ENCODE measurements at regions not wholly inside any gene's neighbourhood (a gene's known extent, or its start where the extent isn't known, plus 50 kb on each side); places are given as distances from the start of the nearest gene placed in this dataset.

DNA sequence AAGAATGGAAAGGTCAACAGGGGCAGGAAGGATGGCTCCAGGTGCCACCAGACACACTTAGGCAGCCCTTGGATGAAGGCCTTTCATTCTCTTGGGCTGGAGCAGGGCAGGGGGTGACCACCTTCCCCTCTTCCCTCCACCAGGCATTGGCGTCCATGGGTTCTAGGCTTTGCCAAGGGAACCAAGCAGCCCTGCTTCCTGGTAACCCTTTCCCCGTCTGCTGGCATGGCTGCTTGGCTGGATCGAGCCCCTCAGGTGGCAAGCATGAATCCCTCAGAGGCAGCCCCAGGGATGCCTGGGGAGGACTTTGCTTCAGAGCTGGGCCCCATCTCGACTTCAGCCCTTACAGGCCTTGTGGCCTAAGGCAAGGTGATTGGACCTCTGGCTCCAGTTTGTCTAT, 185.1 kb upstream of the SYT13 start:
- no peaks in the 10 kb centered on the region for H3K9me3 ChIP-seq (ENCODE audit: low read length)
- ChIA-PET CTCF (ENCODE audit: unreplicated experiment) (no interaction called here), POLR2A (no interaction called here)
- DNase-seq (ENCODE audit: low spot score), result no peak
- BruUV-seq (replicated peaks), result no TSS peak
- H2AFZ ChIP-seq (ENCODE audit: low read length), result no peak overlapping the region
- H3K9me2 ChIP-seq (ENCODE audit: insufficient read depth, low read length), result no peaks in the 10 kb centered on the region
- no peak overlapping the region for H3K27ac ChIP-seq (ENCODE audit: low read depth, low read length, poor library complexity, severe bottlenecking)
- no peak overlapping the region for H3K4me3 ChIP-seq (ENCODE audit: low read depth, low read length, poor library complexity, severe bottlenecking)
- intact Hi-C loops (cut with micrococcal nuclease; ENCODE audit: unreplicated experiment), result no loop called here
- H3K36me3 ChIP-seq (ENCODE audit: insufficient read depth, low read length), result no peaks in the 10 kb centered on the region
- no peaks in the 10 kb centered on the region for H3K79me2 ChIP-seq (ENCODE audit: insufficient read depth, low read depth, low read length)
- no peaks in the 10 kb centered on the region for H4K20me1 ChIP-seq (ENCODE audit: insufficient read depth, low read length)
- TF ChIP-seq, protein P1, sequence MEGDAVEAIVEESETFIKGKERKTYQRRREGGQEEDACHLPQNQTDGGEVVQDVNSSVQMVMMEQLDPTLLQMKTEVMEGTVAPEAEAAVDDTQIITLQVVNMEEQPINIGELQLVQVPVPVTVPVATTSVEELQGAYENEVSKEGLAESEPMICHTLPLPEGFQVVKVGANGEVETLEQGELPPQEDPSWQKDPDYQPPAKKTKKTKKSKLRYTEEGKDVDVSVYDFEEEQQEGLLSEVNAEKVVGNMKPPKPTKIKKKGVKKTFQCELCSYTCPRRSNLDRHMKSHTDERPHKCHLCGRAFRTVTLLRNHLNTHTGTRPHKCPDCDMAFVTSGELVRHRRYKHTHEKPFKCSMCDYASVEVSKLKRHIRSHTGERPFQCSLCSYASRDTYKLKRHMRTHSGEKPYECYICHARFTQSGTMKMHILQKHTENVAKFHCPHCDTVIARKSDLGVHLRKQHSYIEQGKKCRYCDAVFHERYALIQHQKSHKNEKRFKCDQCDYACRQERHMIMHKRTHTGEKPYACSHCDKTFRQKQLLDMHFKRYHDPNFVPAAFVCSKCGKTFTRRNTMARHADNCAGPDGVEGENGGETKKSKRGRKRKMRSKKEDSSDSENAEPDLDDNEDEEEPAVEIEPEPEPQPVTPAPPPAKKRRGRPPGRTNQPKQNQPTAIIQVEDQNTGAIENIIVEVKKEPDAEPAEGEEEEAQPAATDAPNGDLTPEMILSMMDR (conservative IDR thresholded peaks at IDR 0.05; ENCODE audit: low read length), result no peak
- TF ChIP-seq EZH2phosphoT487 (IDR thresholded peaks at IDR 0.05; ENCODE audit: borderline replicate concordance, low read depth, low read length), result no peak
- no peak overlapping the region for H3K4me2 ChIP-seq (ENCODE audit: low read length)
- no peaks in the 10 kb centered on the region for H3K4me1 ChIP-seq (ENCODE audit: insufficient read depth, low read length, poor library complexity, severe bottlenecking)

DNA sequence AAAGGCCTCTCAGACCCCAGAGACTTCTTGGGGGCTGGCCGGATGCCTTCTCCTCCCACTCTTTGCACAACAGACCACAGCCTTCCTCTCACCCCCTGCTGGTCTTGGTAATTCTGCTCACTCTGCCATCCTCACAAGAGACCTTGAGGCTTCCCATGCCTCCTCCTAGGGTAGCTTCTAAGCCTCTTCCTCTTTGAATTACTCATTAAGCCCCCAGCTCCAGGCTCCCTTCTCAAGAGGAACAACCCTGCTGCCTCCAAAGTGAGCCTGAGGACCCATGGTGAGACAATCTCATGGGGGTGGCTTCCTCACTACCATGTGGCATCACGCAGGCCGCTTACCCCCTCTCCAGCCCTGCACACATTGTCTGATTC, 184.6 kb upstream of the SYT13 start:
- Histone ChIP-seq H2AFZ (ENCODE audit: low read length) (no peak overlapping the region), H3K4me2 (ENCODE audit: low read length) (no peak overlapping the region), H3K9me3 (ENCODE audit: low read length) (no peaks in the 10 kb centered on the region), H3K9me2 (ENCODE audit: insufficient read depth, low read length) (no peaks in the 10 kb centered on the region), H3K79me2 (ENCODE audit: insufficient read depth, low read depth, low read length) (no peaks in the 10 kb centered on the region), H3K36me3 (ENCODE audit: insufficient read depth, low read length) (no peaks in the 10 kb centered on the region), H3K4me3 (ENCODE audit: low read depth, low read length, poor library complexity, severe bottlenecking) (no peak overlapping the region), H3K27ac (ENCODE audit: low read depth, low read length, poor library complexity, severe bottlenecking) (no peak overlapping the region), H3K4me1 (ENCODE audit: insufficient read depth, low read length, poor library complexity, severe bottlenecking) (no peaks in the 10 kb centered on the region), H4K20me1 (ENCODE audit: insufficient read depth, low read length) (no peaks in the 10 kb centered on the region)
- CTCF ChIA-PET (ENCODE audit: unreplicated experiment), result no interaction called here
- DNase-seq (ENCODE audit: low spot score), result no peak
- no TSS peak for BruUV-seq (replicated peaks)
- intact Hi-C loops (cut with micrococcal nuclease; ENCODE audit: unreplicated experiment), result no loop called here
- no peak for TF ChIP-seq EZH2phosphoT487 (IDR thresholded peaks at IDR 0.05; ENCODE audit: borderline replicate concordance, low read depth, low read length)
- TF ChIP-seq, protein P1 (conservative IDR thresholded peaks at IDR 0.05; ENCODE audit: low read length), result no peak
- POLR2A ChIA-PET, result no interaction called here

DNA sequence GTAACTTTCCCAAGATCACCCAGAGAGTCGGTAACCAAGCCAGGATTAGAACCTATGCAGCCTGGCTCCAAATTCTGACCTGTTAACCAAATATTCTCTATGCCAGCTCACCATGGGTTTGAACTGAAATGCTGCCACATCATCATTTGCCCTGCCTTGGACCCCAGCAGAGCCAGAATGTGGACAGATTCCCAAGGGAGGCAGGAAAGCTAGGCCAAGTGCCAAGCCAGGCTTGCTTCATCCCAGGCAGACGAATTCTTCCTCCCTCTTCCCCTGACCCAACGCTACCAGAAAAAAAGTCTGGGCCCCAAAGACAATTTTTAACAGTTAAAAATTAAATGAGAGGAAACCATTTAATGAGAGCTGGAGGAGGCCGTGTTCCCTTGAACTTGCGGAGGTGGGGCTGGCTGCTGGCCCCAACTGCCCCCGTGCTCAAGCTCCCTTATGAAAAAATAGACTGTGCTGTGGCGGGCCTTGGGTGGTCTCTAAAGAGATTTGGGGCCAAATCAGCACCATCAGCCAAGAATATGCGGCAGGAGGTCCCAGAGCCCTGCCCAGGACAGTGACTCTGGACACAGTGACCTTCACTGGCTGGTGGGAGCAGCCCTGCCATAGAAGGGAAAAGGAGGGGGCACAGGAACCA, 184.1 kb upstream of the SYT13 start:
- H3K4me3 ChIP-seq (ENCODE audit: low read depth, low read length, poor library complexity, severe bottlenecking), result no peak overlapping the region
- TF ChIP-seq EZH2phosphoT487 (IDR thresholded peaks at IDR 0.05; ENCODE audit: borderline replicate concordance, low read depth, low read length), result no peak
- TF ChIP-seq, protein P1 (conservative IDR thresholded peaks at IDR 0.05; ENCODE audit: low read length), result no peak
- H3K36me3 ChIP-seq (ENCODE audit: insufficient read depth, low read length), result no peaks in the 10 kb centered on the region
- intact Hi-C loops (cut with micrococcal nuclease; ENCODE audit: unreplicated experiment), result no loop called here
- H2AFZ ChIP-seq (ENCODE audit: low read length), result no peak overlapping the region
- DNase-seq (ENCODE audit: low spot score), result no peak
- H3K4me2 ChIP-seq (ENCODE audit: low read length), result no peak overlapping the region
- no TSS peak for BruUV-seq (replicated peaks)
- CTCF ChIA-PET (ENCODE audit: unreplicated experiment), result no interaction called here
- H3K79me2 ChIP-seq (ENCODE audit: insufficient read depth, low read depth, low read length), result no peaks in the 10 kb centered on the region
- no peaks in the 10 kb centered on the region for H4K20me1 ChIP-seq (ENCODE audit: insufficient read depth, low read length)
- H3K9me2 ChIP-seq (ENCODE audit: insufficient read depth, low read length), result no peaks in the 10 kb centered on the region
- H3K4me1 ChIP-seq (ENCODE audit: insufficient read depth, low read length, poor library complexity, severe bottlenecking), result no peaks in the 10 kb centered on the region
- no peak overlapping the region for H3K27ac ChIP-seq (ENCODE audit: low read depth, low read length, poor library complexity, severe bottlenecking)
- POLR2A ChIA-PET, result no interaction called here
- no peaks in the 10 kb centered on the region for H3K9me3 ChIP-seq (ENCODE audit: low read length)
